ENCODE measurements at regions not wholly inside any gene's neighbourhood (a gene's known extent, or its start where the extent isn't known, plus 50 kb on each side); places are given as distances from the start of the nearest gene placed in this dataset.

DNA sequence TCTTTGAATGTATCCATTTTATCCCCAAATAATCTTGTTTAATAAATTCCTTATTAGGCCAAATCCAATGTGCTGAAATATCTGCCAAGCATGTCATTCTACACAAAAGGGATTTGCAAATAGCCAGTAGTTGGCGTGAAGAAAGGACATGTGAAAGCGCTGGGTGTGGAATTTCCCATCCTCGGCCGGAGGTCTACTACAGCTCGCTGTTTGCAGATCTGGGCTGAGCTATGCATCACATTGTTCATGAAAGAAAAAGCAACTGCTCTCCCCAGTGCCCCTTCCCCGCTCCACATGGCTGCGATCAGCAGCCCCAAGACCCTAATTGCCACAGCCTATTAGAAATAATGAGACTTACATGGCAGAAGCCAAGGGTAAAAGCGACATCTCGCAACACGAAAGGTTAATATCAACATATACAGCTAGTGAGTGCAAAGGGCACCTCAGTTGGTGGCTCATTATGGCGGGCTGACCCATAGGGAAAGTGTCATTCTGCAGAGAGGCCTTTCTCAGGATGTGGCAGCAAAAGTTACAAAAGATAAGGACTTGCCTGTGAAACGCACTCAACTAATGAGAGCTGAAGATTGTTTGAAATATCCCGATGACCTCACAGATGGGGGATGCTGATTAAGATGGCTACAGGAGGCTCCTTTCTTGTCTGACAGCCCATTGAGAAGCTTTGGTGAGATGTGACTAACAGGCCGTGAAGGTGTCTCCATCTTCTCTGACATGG is 126.9 kb upstream of the CYP1B1 start:
- DNase-seq = no peak

GRCh38 chr2:38201784-38202183 is 125.8 kb upstream of the CYP1B1 start:
- DNase-seq = no peak

- no peak for DNase-seq
Observed at GRCh38 chr2:38200598-38200997, 124.6 kb upstream of the CYP1B1 start.

DNA sequence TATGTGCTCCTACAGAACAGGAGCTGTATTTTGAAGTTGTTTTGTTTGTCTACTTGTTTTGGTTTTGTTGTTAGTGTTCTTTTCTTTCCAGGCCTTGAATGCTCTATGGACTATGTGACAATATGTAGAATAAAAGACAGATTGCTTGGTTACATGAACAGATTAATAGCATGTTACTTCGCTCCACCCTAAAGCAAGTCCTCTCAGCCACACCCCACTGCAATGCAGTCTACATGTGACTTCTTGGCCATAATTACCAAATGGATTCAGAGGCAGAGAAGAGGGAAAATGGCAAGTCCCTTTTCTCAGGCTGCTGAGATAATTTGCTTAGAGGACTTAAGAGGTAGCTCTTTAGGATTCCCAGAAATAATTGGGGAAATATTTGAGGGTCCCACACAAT is 123.2 kb upstream of the CYP1B1 start:
- no peak for DNase-seq

DNA sequence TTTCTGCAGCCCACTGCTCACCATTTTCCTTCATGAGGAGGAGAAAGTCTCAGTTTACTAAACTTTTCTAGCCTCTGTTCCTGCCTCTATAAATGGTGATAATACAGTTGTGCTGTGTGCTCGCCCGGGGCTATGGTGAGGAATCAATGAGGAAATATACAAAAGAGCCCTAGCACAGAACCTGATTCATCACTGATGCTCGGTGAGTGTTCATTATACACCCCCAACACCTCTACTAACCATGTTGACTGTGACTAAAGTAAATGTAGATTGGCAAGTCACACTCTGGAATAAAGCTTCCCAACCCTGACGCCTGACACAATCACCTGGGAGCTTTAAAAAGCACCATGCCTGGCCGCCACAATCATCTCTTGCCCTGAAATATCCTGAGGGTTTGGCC is 118.8 kb upstream of the CYP1B1 start:
- DNase-seq = no peak

DNA sequence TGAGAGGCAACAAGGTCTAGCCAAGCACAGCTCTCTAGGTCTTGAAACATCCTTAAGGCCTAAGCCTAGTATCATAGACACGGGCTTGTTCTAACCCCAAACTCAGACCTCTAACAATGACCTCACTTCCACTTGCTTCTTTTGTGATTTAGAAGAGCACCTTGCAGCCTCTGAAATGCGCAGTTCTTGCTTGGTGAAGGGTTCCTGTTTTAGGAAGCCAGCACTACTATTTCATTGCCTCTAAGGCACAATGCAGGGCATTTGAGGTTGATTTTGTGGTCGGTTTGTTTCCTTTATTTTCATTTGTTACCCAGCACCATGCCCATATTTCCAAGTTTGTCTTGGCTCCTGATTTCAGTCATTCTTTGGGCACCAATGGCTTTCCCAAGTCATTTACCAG is 117.0 kb upstream of the CYP1B1 start:
- no peak for DNase-seq

DNA sequence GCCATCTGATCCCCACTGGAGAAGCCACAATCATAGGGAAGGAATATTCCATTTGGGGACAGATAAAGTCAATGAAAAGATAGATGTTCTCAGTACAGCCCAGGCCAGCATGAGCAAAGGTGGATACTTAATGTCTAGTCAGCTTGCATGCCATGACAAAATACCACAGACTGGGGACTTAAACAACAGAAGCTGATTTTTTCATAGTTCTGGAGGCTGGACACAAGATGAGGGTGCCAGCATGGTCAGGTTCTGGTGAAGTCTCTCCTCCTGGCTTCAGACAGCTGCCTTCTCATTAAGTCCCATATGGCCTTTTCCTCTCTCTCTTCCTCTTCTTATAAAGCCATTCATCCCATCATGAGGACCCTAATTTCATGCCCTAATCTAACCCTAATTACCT is 116.1 kb upstream of the CYP1B1 start:
- no peak for DNase-seq

DNA sequence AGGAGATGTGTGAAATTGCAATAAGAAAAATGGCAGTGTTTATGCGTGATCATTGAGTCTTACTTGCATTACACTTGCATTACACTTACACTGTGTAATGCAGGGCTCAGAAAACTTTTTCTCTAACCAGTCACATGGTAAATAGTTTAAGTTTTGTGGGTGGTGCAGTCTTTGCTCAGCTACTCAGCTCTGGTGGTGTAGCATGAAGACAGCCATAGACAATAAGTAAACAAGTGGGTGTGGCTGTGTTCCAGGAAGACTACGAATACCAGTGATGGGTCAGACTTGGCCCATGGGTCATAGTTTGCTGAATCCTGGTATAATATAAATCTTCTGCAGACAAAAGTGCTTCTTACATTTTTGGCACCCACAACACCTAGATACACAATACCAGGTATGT is 115.6 kb upstream of the CYP1B1 start:
- DNase-seq = no peak

GRCh38 chr2:38190542-38191218 is 114.7 kb upstream of the CYP1B1 start:
- no peak for DNase-seq

DNA sequence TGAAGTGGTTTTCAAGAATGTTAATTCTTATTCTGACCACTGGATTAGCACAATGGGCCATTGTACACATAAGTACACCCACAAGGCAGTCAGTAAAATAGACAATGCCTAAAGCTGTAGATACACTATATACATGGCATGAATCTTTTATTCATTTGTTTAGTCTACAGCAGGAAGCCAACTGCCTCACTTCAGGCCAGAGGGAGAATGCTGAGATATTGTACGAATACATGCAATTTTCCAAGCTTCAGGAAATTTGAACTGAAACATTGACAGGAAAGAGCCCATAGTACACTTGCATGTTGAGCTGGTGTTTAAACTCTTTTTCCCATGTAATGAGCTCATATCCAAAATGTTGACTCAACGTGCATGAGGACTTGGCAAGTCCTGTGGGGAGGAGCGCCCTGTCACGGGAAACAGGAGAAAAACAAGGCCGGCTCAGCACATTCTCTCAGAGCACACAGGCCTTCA is 111.6 kb upstream of the CYP1B1 start:
- DNase-seq = no peak

GRCh38 chr2:38185012-38185491 is 109.1 kb upstream of the CYP1B1 start:
- peak; percentile 22 for DNase-seq

GRCh38 chr2:38182492-38183003 is 106.6 kb upstream of the CYP1B1 start:
- no peak for DNase-seq

- DNase-seq = no peak
Observed at GRCh38 chr2:38181806-38182491, 106.0 kb upstream of the CYP1B1 start.

DNA sequence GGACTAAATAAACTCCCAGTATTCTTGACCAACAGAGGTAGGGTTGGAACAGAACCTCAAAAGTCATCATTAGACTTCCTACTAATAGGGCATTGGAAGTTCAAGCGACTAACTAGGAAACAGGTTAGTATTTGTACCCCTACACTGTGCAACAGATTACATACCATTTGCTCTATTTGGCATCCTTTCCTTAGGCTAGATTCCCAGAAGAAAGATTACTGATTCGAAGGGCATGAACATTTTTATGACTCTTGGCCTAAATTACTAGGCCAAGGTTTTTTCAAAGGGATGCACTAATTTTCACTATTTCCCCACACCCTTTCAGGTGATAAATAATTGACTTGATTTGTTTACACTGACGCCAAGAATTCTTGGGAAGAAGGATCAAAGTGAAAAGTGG is 104.8 kb upstream of the CYP1B1 start:
- no peak for DNase-seq

- no peak for DNase-seq
Observed at GRCh38 chr2:38178556-38179419, 102.8 kb upstream of the CYP1B1 start.

- DNase-seq = peak; percentile 8
Observed at GRCh38 chr2:38178119-38178518, 102.2 kb upstream of the CYP1B1 start.

GRCh38 chr2:38176619-38177021 is 100.7 kb upstream of the CYP1B1 start:
- no peak for DNase-seq

- no peak for DNase-seq
Observed at GRCh38 chr2:38174646-38175423, 98.9 kb upstream of the CYP1B1 start.

GRCh38 chr2:38174131-38174530 is 98.2 kb upstream of the CYP1B1 start:
- DNase-seq = no peak

- DNase-seq = no peak
Observed at GRCh38 chr2:38173683-38174082, 97.7 kb upstream of the CYP1B1 start.

- no peak for DNase-seq
Observed at GRCh38 chr2:38171208-38171855, 95.4 kb upstream of the CYP1B1 start.

Measured in activated CD4-positive, alpha-beta T cell treated with anti-CD3 and anti-CD28 coated beads, Interleukin-2, Interleukin-6, amounts not matched to agents 100 ng/mL and 50 ng/mL, durations not matched to agents 16 hours and 8 hours (primary cell).